ENCODE measurements at regions not wholly inside any gene's neighbourhood (a gene's known extent, or its start where the extent isn't known, plus 50 kb on each side); places are given as distances from the start of the nearest gene placed in this dataset.

DNA sequence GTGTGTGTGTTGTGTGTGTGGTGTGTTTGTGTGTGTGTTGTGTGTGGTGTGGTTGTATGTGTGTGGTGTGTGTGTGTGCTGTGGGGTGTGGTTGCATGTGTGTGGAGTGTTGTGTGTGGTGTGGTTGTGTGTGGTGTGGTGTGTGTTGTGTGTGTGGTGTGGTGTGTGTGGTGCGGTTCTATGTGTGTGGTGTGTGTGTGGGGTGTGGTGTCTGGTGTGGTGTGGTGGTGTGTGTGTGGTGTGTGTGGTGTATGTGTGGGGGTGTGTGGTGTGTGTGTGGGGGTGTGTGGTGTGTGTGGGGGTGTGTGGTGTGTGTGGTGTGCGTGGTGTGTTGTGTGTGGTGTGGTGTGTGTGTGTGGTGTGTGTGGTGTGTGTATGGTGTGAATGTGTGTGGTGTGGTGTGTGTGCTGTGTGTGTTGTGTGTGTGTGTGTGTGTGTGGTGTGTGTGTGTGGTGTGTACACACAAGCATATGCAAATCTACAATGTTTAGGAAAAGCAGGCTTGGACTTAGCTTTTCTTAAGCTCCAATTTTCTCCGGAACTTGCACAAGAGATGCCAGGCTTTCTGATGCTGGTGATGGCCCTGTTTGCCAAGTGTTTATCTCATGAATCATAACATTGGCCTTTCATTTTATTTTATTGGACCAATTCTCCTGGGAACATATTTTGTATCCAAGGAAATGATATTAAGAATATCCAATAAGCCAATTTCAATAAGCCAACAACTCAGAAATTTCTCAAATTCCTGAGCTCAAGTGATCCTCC is 148.7 kb downstream of the SPATA18 start:
- TF ChIP-seq, protein P1, sequence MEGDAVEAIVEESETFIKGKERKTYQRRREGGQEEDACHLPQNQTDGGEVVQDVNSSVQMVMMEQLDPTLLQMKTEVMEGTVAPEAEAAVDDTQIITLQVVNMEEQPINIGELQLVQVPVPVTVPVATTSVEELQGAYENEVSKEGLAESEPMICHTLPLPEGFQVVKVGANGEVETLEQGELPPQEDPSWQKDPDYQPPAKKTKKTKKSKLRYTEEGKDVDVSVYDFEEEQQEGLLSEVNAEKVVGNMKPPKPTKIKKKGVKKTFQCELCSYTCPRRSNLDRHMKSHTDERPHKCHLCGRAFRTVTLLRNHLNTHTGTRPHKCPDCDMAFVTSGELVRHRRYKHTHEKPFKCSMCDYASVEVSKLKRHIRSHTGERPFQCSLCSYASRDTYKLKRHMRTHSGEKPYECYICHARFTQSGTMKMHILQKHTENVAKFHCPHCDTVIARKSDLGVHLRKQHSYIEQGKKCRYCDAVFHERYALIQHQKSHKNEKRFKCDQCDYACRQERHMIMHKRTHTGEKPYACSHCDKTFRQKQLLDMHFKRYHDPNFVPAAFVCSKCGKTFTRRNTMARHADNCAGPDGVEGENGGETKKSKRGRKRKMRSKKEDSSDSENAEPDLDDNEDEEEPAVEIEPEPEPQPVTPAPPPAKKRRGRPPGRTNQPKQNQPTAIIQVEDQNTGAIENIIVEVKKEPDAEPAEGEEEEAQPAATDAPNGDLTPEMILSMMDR (IDR thresholded peaks at IDR 0.05; ENCODE audit: low read length) = no peak
- TF ChIP-seq EZH2 (optimal IDR thresholded peaks at IDR 0.05; ENCODE audit: low read depth, low read length) (no peak), EZH2phosphoT487 (IDR thresholded peaks at IDR 0.05; ENCODE audit: low read length) (no peak)
